HepG2 (cell line): ENCODE measurements at regions not wholly inside any gene's neighbourhood (a gene's known extent, or its start where the extent isn't known, plus 50 kb on each side); places are given as distances from the start of the nearest gene placed in this dataset.

ENCODE experiments used
- ATAC-seq: fragments of 200-7000 bp; cut with Tn5 transposase; 3 replicates; pipeline ENCODE4 v1.9.1; 2020; ENCODE audit warnings: mild to moderate bottlenecking, moderate library complexity
- BruUV-seq: library from RNA; stranded (reverse); fragments of 400-500 nt; replicated peaks from 2 replicates; lab custom pipeline; 2021; lab: Mats Ljungman, UMichigan
- CTCF ChIA-PET: fragments of 300-600 bp; formaldehyde crosslinking; extraction: SDS; loops from one replicate; lab custom pipeline; 2021; ENCODE audit warnings: low total read pairs, inconsistent platforms, low intra/inter-chr PET ratio; lab: Yijun Ruan, JAX
- POLR2A ChIA-PET: fragments of 350-600 bp; sonication (Branson Sonifier 250); formaldehyde crosslinking; loops from one replicate; lab custom pipeline; 2020; ENCODE audit warnings: antibody characterized with exemption, inconsistent platforms; lab: Yijun Ruan, JAX
- DNase-seq: peaks from one replicate; pipeline ENCODE4 v3.0.0-alpha.2; 2015; ENCODE audit warnings: low spot score
- FAIRE-seq: peaks from 3 replicates; lab custom pipeline; 2011; peaks lifted over from hg19 to GRCh38; lab: Jason Lieb, UNC
- H2AFZ ChIP-seq: one replicate; pipeline ENCODE4 v1.6.1; 2011; ENCODE audit warnings: low read length, inconsistent platforms
- H3K27ac ChIP-seq: fragments of 300-600 bp; 3 replicates; pipeline ENCODE4 v1.8.0; 2011; ENCODE audit warnings: mixed run types, mild to moderate bottlenecking, mixed read lengths, low read length, inconsistent platforms; ENCODE audit not compliant: insufficient read depth; ENCODE audit errors: extremely low read length
- H3K27me3 ChIP-seq, 2 experiments: fragments of 200-600 bp in 1 of 2; 2 replicates in 1 of 2; 3 replicates in 1 of 2; pipeline versions ENCODE4 v1.6.0 to v1.8.0; 2011; ENCODE audit warnings: low read length in 2 of 2, mild to moderate bottlenecking in 2 of 2, moderate library complexity in 2 of 2, inconsistent platforms in 1 of 2; ENCODE audit not compliant: insufficient read depth in 2 of 2, control insufficient read depth in 1 of 2
- H3K36me3 ChIP-seq, 2 experiments: fragments of 200-600 bp in 1 of 2; replicated peaks in 1 of 2; 2 replicates in 1 of 2; 3 replicates in 1 of 2; pipeline versions ENCODE4 v1.5.1 to v1.8.0; 2011; ENCODE audit warnings: low read length in 2 of 2, inconsistent platforms in 1 of 2; ENCODE audit not compliant: insufficient read depth in 2 of 2, control insufficient read depth in 1 of 2
- H3K4me1 ChIP-seq: 2 replicates; pipeline ENCODE4 v1.5.1; 2012; ENCODE audit warnings: low read length, inconsistent platforms; ENCODE audit not compliant: insufficient read depth
- H3K4me2 ChIP-seq: 2 replicates; pipeline ENCODE4 v1.6.0; 2011; ENCODE audit warnings: low read depth, low read length, inconsistent platforms
- H3K4me3 ChIP-seq, 3 experiments: fragments of 200-600 bp in 1 of 3; sonication (generic), shearing (Covaris generic) in 1 of 3; replicated peaks in 1 of 3; 2 replicates each; pipeline ENCODE4 v1.5.1; 2011 to 2016; ENCODE audit warnings: low read length in 3 of 3, inconsistent platforms in 2 of 3, low read depth in 2 of 3, mild to moderate bottlenecking in 2 of 3, control low read depth in 1 of 3, mixed read lengths in 1 of 3; ENCODE audit not compliant: insufficient read depth in 1 of 3
- H3K79me2 ChIP-seq: one replicate; pipeline ENCODE4 v1.6.1; 2011; ENCODE audit warnings: low read length, inconsistent platforms; ENCODE audit not compliant: insufficient read depth
- H3K9ac ChIP-seq: 2 replicates; pipeline ENCODE4 v1.6.0; 2011; ENCODE audit warnings: mild to moderate bottlenecking, low read depth, low read length, inconsistent platforms; ENCODE audit not compliant: insufficient read depth
- H3K9me3 ChIP-seq: 2 replicates; pipeline ENCODE4 v1.5.1; 2012; ENCODE audit warnings: mild to moderate bottlenecking, low read length
- H4K20me1 ChIP-seq: 2 replicates; pipeline ENCODE4 v1.6.0; 2011; ENCODE audit warnings: inconsistent platforms, mild to moderate bottlenecking, low read length, moderate library complexity; ENCODE audit not compliant: insufficient read depth
- ERF ChIP-seq: IDR thresholded peaks from 2 replicates; pipeline ENCODE4 v1.6.1; 2018; ENCODE audit warnings: missing biosample characterization, missing genetic modification reagents
- HOXA5 ChIP-seq: sonication (generic); formaldehyde crosslinking; IDR thresholded peaks from 2 replicates; pipeline ENCODE4 v1.4.0; 2020; ENCODE audit warnings: missing genetic modification reagents
- HOXA7 ChIP-seq: sonication (generic); formaldehyde crosslinking; IDR thresholded peaks from 2 replicates; pipeline ENCODE4 v1.8.1; 2022; ENCODE audit warnings: mild to moderate bottlenecking, missing genetic modification reagents, moderate library complexity
- MBNL3 ChIP-seq: fragments of 250-450 bp; sonication (Bioruptor Pico); conservative IDR thresholded peaks from 2 replicates; pipeline ENCODE4 v1.8.0; 2022; ENCODE audit warnings: mild to moderate bottlenecking, inconsistent platforms
- POGZ ChIP-seq: sonication (generic); formaldehyde crosslinking; IDR thresholded peaks from 2 replicates; pipeline ENCODE4 v1.4.0; 2020; ENCODE audit warnings: mild to moderate bottlenecking, missing genetic modification reagents
- POLR2A ChIP-seq, 2 experiments: IDR thresholded peaks; 2 replicates each; pipeline ENCODE4 v1.6.1; 2011; ENCODE audit warnings: low read depth in 2 of 2, low read length in 2 of 2, mild to moderate bottlenecking in 1 of 2, moderate library complexity in 1 of 2; ENCODE audit not compliant: insufficient read depth in 1 of 2
- ZBTB8A ChIP-seq: sonication (generic); formaldehyde crosslinking; IDR thresholded peaks from 2 replicates; pipeline ENCODE4 v1.4.0; 2020; ENCODE audit warnings: mild to moderate bottlenecking, low read depth, missing genetic modification reagents, borderline replicate concordance
- ZNF337 ChIP-seq: sonication (generic); formaldehyde crosslinking; IDR thresholded peaks from 2 replicates; pipeline ENCODE4 v1.5.1; 2020; ENCODE audit warnings: missing genetic modification reagents, low read depth, mild to moderate bottlenecking, borderline replicate concordance
- ZNF44 ChIP-seq: sonication (generic); formaldehyde crosslinking; IDR thresholded peaks from 2 replicates; pipeline ENCODE4 v1.5.1; 2020; ENCODE audit warnings: mild to moderate bottlenecking, missing genetic modification reagents
- ZNF670 ChIP-seq: sonication (generic); formaldehyde crosslinking; IDR thresholded peaks from 2 replicates; pipeline ENCODE4 v1.8.0; 2022; ENCODE audit warnings: mild to moderate bottlenecking, missing genetic modification reagents, borderline replicate concordance
- WGBS: methylation state at CpG from one replicate; pipeline ENCODE4 v1.1.6; 2017; ENCODE audit warnings: low lambda C conversion rate; 5-methylcytosine and 5-hydroxymethylcytosine counted together
- in situ Hi-C: cut with HindIII; loops from 2 replicates; pipeline ENCODE4 v1.10.0; 2017; ENCODE audit warnings: low pct_unique_long_range_greater_than_20kb; ENCODE audit not compliant: extremely low pct_ligation_motif_present
- intact Hi-C: fragments of 100-400 bp; cut with micrococcal nuclease; formaldehyde crosslinking; loops from one replicate; pipeline ENCODE4 v1.10.0; 2022; ENCODE audit not compliant: unreplicated experiment
- TF ChIP-seq, protein P1 (sequence below): sonication (generic); formaldehyde crosslinking; IDR thresholded peaks from 2 replicates; pipeline ENCODE4 v1.4.0; 2020; ENCODE audit warnings: mild to moderate bottlenecking, low read depth, missing genetic modification reagents
- TF ChIP-seq, protein P2 (sequence below): sonication (generic); formaldehyde crosslinking; conservative IDR thresholded peaks from 2 replicates; pipeline ENCODE4 v1.8.1; 2023; ENCODE audit warnings: missing genetic modification reagents
- TF ChIP-seq, protein P3 (sequence below): sonication (generic); formaldehyde crosslinking; IDR thresholded peaks from 2 replicates; pipeline ENCODE4 v1.5.0; 2020; ENCODE audit warnings: missing genetic modification reagents, mild to moderate bottlenecking, borderline replicate concordance
- TF ChIP-seq, protein P4 (sequence below): sonication (generic); formaldehyde crosslinking; IDR thresholded peaks from 2 replicates; pipeline ENCODE4 v1.5.1; 2020; ENCODE audit warnings: mild to moderate bottlenecking, missing genetic modification reagents
- TF ChIP-seq, protein P5 (sequence below): sonication (generic); formaldehyde crosslinking; IDR thresholded peaks from 2 replicates; pipeline ENCODE4 v1.4.0; 2020; ENCODE audit warnings: missing genetic modification reagents, mild to moderate bottlenecking, borderline replicate concordance

DNA sequence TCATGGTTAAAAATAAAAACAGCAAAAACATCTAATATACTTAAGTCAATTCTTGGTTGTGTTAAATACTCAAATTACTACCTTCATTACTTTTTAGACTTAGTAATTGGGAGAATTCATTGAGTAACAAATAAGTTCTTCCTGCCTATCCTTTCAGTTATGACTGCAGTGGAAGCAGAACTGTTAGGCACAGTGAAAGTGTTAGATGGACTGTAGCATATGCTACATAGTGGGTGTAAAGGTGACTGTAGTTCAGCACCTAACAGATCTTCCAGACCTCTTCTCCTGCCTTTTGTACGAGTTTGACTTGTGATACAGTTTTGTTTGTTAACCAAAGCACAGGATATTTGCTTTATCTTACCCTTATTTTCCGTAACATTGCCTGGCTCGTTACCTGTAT, 143.4 kb downstream of the KDM5D start:
- Histone ChIP-seq H4K20me1 (no peaks in the 10 kb centered on the region), H3K4me1 (no peaks in the 10 kb centered on the region), H3K36me3 (peaks cover 0 to 1% of the 10 kb centered on the region in 2 experiments; a peak in 1 of 5 replicates), H3K27ac (no peak overlapping the region), H3K79me2 (no peaks in the 10 kb centered on the region), H2AFZ (no peak overlapping the region), H3K27me3 (no peaks in the 10 kb centered on the region), H3K4me3 (no peak overlapping the region), H3K9ac (no peak overlapping the region), H3K4me2 (no peak overlapping the region), H3K9me3 (no peaks in the 10 kb centered on the region)
- intact Hi-C loops (no loop called here), in situ Hi-C loops (no loop called here)
- ChIA-PET CTCF (no interaction called here), POLR2A (no interaction called here)
- DNase-seq, result no peak
- ATAC-seq, result no peak
- 96% methylated on average over 3 of the region's 3 CpGs for WGBS
- no peak for FAIRE-seq
- no TSS peak for BruUV-seq
- TF ChIP-seq POLR2A (IDR thresholded peaks at IDR 0.05; ENCODE audit: insufficient read depth in 1 of 2, low read depth in 2 of 2, low read length in 2 of 2), result no peak
- no peak for TF ChIP-seq ERF (CRISPR knock-in tag)
- TF ChIP-seq POGZ (CRISPR knock-in tag), result no peak
- TF ChIP-seq ZBTB8A (CRISPR knock-in tag), result no peak
- TF ChIP-seq, protein P1, sequence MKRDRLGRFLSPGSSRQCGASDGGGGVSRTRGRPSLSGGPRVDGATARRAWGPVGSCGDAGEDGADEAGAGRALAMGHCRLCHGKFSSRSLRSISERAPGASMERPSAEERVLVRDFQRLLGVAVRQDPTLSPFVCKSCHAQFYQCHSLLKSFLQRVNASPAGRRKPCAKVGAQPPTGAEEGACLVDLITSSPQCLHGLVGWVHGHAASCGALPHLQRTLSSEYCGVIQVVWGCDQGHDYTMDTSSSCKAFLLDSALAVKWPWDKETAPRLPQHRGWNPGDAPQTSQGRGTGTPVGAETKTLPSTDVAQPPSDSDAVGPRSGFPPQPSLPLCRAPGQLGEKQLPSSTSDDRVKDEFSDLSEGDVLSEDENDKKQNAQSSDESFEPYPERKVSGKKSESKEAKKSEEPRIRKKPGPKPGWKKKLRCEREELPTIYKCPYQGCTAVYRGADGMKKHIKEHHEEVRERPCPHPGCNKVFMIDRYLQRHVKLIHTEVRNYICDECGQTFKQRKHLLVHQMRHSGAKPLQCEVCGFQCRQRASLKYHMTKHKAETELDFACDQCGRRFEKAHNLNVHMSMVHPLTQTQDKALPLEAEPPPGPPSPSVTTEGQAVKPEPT, result no peak
- TF ChIP-seq, protein P2, sequence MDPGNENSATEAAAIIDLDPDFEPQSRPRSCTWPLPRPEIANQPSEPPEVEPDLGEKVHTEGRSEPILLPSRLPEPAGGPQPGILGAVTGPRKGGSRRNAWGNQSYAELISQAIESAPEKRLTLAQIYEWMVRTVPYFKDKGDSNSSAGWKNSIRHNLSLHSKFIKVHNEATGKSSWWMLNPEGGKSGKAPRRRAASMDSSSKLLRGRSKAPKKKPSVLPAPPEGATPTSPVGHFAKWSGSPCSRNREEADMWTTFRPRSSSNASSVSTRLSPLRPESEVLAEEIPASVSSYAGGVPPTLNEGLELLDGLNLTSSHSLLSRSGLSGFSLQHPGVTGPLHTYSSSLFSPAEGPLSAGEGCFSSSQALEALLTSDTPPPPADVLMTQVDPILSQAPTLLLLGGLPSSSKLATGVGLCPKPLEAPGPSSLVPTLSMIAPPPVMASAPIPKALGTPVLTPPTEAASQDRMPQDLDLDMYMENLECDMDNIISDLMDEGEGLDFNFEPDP (CRISPR knock-in tag), result no peak
- TF ChIP-seq, protein P3, sequence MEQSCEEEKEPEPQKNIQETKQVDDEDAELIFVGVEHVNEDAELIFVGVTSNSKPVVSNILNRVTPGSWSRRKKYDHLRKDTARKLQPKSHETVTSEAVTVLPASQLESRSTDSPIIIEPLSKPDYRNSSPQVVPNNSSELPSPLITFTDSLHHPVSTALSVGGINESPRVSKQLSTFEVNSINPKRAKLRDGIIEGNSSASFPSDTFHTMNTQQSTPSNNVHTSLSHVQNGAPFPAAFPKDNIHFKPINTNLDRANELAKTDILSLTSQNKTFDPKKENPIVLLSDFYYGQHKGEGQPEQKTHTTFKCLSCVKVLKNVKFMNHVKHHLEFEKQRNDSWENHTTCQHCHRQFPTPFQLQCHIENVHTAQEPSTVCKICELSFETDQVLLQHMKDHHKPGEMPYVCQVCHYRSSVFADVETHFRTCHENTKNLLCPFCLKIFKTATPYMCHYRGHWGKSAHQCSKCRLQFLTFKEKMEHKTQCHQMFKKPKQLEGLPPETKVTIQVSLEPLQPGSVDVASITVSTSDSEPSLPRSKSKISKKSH, result no peak
- no peak for TF ChIP-seq HOXA5
- no peak for TF ChIP-seq MBNL3
- TF ChIP-seq, protein P4, sequence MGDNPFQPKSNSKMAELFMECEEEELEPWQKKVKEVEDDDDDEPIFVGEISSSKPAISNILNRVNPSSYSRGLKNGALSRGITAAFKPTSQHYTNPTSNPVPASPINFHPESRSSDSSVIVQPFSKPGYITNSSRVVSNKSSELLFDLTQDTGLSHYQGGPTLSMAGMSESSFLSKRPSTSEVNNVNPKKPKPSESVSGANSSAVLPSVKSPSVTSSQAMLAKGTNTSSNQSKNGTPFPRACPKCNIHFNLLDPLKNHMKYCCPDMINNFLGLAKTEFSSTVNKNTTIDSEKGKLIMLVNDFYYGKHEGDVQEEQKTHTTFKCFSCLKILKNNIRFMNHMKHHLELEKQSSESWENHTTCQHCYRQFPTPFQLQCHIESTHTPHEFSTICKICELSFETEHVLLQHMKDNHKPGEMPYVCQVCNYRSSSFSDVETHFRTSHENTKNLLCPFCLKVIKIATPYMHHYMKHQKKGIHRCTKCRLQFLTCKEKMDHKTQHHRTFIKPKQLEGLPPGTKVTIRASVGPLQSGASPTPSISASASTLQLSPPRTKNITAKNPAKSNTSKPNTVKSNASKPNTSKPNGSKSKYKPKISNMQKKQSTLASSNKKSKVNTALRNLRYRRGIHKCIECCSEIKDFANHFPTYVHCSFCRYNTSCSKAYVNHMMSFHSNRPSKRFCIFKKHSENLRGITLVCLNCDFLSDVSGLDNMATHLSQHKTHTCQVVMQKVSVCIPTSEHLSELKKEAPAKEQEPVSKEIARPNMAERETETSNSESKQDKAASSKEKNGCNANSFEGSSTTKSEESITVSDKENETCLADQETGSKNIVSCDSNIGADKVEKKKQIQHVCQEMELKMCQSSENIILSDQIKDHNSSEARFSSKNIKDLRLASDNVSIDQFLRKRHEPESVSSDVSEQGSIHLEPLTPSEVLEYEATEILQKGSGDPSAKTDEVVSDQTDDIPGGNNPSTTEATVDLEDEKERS (CRISPR knock-in tag), result no peak
- TF ChIP-seq, protein P5, sequence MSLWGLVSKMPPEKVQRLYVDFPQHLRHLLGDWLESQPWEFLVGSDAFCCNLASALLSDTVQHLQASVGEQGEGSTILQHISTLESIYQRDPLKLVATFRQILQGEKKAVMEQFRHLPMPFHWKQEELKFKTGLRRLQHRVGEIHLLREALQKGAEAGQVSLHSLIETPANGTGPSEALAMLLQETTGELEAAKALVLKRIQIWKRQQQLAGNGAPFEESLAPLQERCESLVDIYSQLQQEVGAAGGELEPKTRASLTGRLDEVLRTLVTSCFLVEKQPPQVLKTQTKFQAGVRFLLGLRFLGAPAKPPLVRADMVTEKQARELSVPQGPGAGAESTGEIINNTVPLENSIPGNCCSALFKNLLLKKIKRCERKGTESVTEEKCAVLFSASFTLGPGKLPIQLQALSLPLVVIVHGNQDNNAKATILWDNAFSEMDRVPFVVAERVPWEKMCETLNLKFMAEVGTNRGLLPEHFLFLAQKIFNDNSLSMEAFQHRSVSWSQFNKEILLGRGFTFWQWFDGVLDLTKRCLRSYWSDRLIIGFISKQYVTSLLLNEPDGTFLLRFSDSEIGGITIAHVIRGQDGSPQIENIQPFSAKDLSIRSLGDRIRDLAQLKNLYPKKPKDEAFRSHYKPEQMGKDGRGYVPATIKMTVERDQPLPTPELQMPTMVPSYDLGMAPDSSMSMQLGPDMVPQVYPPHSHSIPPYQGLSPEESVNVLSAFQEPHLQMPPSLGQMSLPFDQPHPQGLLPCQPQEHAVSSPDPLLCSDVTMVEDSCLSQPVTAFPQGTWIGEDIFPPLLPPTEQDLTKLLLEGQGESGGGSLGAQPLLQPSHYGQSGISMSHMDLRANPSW (CRISPR knock-in tag), result no peak
- no peak for TF ChIP-seq HOXA7 (CRISPR knock-in tag)
- no peak for TF ChIP-seq ZNF44 (CRISPR knock-in tag)
- TF ChIP-seq ZNF670 (CRISPR knock-in tag), result no peak
- TF ChIP-seq ZNF337, result no peak
